SK-N-SH (cell line): ENCODE measurements at regions not wholly inside any gene's neighbourhood (a gene's known extent, or its start where the extent isn't known, plus 50 kb on each side); places are given as distances from the start of the nearest gene placed in this dataset.

Experiments
- CTCF ChIA-PET: fragments of 300-600, 350-600 bp; formaldehyde crosslinking; extraction: SDS; loops from one replicate; lab custom pipeline; 2021; lab: Yijun Ruan, JAX
- POLR2A ChIA-PET: fragments of 350-600 bp; sonication (Branson Sonifier 250); formaldehyde crosslinking; extraction: SDS; loops from one replicate; lab custom pipeline; 2020; ENCODE audit warnings: antibody characterized with exemption, inconsistent platforms; lab: Yijun Ruan, JAX
- DNase-seq: peaks from one replicate; pipeline ENCODE4 v3.0.0; 2012
- H2AFZ ChIP-seq: fragments of 200-600 bp; sonication (generic); 2 replicates; pipeline ENCODE4 v1.8.1; 2016; ENCODE audit warnings: antibody characterized with exemption, mild to moderate bottlenecking, low read depth
- H3F3A ChIP-seq: fragments of 200-600 bp; sonication (generic); replicated peaks from 2 replicates; pipeline ENCODE3; 2016; ENCODE audit warnings: antibody characterized with exemption, mild to moderate bottlenecking; ENCODE audit not compliant: insufficient read depth
- H3K27ac ChIP-seq, 2 experiments: fragments of 200-500 bp in 1 of 2; fragments of 200-600 bp in 1 of 2; sonication (Bioruptor generic) in 1 of 2; sonication (generic), shearing (Covaris generic) in 1 of 2; 2 replicates each; pipeline versions ENCODE4 v1.5.1 to v1.6.1; 2014 to 2016; ENCODE audit warnings: low read depth in 2 of 2, inconsistent platforms in 1 of 2, low read length in 1 of 2, mild to moderate bottlenecking in 1 of 2, mixed read lengths in 1 of 2
- H3K27me3 ChIP-seq: fragments of 200-600 bp; sonication (generic), shearing (Covaris generic); 2 replicates; pipeline ENCODE4 v1.6.1; 2016; ENCODE audit warnings: mixed run types; ENCODE audit not compliant: insufficient read depth
- H3K36me3 ChIP-seq, 2 experiments: fragments of 200-500 bp in 1 of 2; fragments of 200-600 bp in 1 of 2; sonication (Bioruptor generic) in 1 of 2; sonication (generic) in 1 of 2; replicated peaks in 1 of 2; 2 replicates each; pipeline versions ENCODE3 to v1.5.1; 2014 to 2016; ENCODE audit warnings: low read length in 1 of 2, mild to moderate bottlenecking in 1 of 2; ENCODE audit not compliant: insufficient read depth in 2 of 2, control insufficient read depth in 1 of 2
- H3K4me1 ChIP-seq, 2 experiments: fragments of 200-500 bp in 1 of 2; fragments of 200-600 bp in 1 of 2; sonication (Bioruptor generic) in 1 of 2; sonication (generic), shearing (Covaris generic) in 1 of 2; 2 replicates each; pipeline versions ENCODE4 v1.5.1 to v1.6.1; 2014 to 2016; ENCODE audit warnings: low read depth in 1 of 2, low read length in 1 of 2, mixed run types in 1 of 2; ENCODE audit not compliant: insufficient read depth in 2 of 2, control insufficient read depth in 1 of 2
- H3K4me2 ChIP-seq: fragments of 200-600 bp; sonication (generic), shearing (Covaris generic); 2 replicates; pipeline ENCODE4 v1.6.1; 2017; ENCODE audit warnings: mixed run types
- H3K4me3 ChIP-seq, 2 experiments: fragments of 200-500 bp in 1 of 2; fragments of 200-600 bp in 1 of 2; sonication (Bioruptor generic) in 1 of 2; sonication (generic), shearing (Covaris generic) in 1 of 2; 2 replicates each; pipeline versions ENCODE4 v1.5.1 to v1.8.1; 2014 to 2016; ENCODE audit warnings: low read depth in 2 of 2, inconsistent platforms in 1 of 2, low read length in 1 of 2, mild to moderate bottlenecking in 1 of 2, mixed read lengths in 1 of 2, moderate library complexity in 1 of 2
- H3K79me2 ChIP-seq: fragments of 200-600 bp; sonication (generic); 2 replicates; pipeline ENCODE4 v1.8.1; 2017; ENCODE audit warnings: mild to moderate bottlenecking; ENCODE audit not compliant: insufficient read depth
- H3K9ac ChIP-seq: fragments of 200-600 bp; sonication (generic); 2 replicates; pipeline ENCODE4 v1.6.1; 2017; ENCODE audit warnings: mixed run types
- H3K9me2 ChIP-seq: fragments of 200-600 bp; sonication (generic); 2 replicates; pipeline ENCODE4 v1.6.1; 2017; ENCODE audit warnings: mixed run types
- H3K9me3 ChIP-seq: fragments of 200-600 bp; sonication (generic); 2 replicates; pipeline ENCODE4 v1.6.1; 2017; ENCODE audit warnings: mixed run types, mild to moderate bottlenecking, moderate library complexity
- H4K20me1 ChIP-seq: fragments of 200-600 bp; sonication (generic); 2 replicates; pipeline ENCODE4 v1.6.1; 2017; ENCODE audit warnings: mild to moderate bottlenecking, mixed run types; ENCODE audit not compliant: insufficient read depth
- CHD2 ChIP-seq: fragments of 150-350 bp; IDR thresholded peaks from 2 replicates; pipeline ENCODE4 v1.6.1; 2018; ENCODE audit warnings: low read length; ENCODE audit not compliant: partially characterized antibody
- ELF1 ChIP-seq: IDR thresholded peaks from 2 replicates; pipeline ENCODE4 v1.4.0; 2012
- EP300 ChIP-seq, 2 experiments: IDR thresholded peaks; 2 replicates each; pipeline versions ENCODE4 v1.4.0 to v1.6.1; 2012; ENCODE audit warnings: borderline replicate concordance in 1 of 2, low read depth in 1 of 2, low read length in 1 of 2
- EZH2phosphoT487 ChIP-seq: fragments of 200-600 bp; sonication (generic); IDR thresholded peaks from 2 replicates; pipeline ENCODE4 v1.6.1; 2017; ENCODE audit warnings: low read depth, mixed run types, mild to moderate bottlenecking, antibody characterized with exemption, moderate library complexity, borderline replicate concordance
- FOSL2 ChIP-seq: IDR thresholded peaks from 2 replicates; pipeline ENCODE4 v1.4.0; 2012; ENCODE audit warnings: low read depth, mild to moderate bottlenecking, moderate library complexity, borderline replicate concordance
- FOXJ3 ChIP-seq: sonication (generic); formaldehyde crosslinking; IDR thresholded peaks from 2 replicates; pipeline ENCODE4 v1.5.1; 2020; ENCODE audit warnings: mild to moderate bottlenecking, missing genetic modification reagents
- FOXM1 ChIP-seq: IDR thresholded peaks from 2 replicates; pipeline ENCODE4 v1.4.0; 2012; ENCODE audit warnings: low read depth, mild to moderate bottlenecking
- GABPA ChIP-seq: IDR thresholded peaks from 2 replicates; pipeline ENCODE4 v1.4.0; 2012; ENCODE audit warnings: low read depth, mild to moderate bottlenecking
- GATA2 ChIP-seq: sonication (generic); formaldehyde crosslinking; IDR thresholded peaks from 2 replicates; pipeline ENCODE4 v1.5.0; 2020; ENCODE audit warnings: mild to moderate bottlenecking, missing genetic modification reagents
- JUND ChIP-seq: IDR thresholded peaks from 2 replicates; pipeline ENCODE4 v1.4.0; 2012
- MXI1 ChIP-seq: IDR thresholded peaks from 2 replicates; pipeline ENCODE4 v1.6.1; 2012; ENCODE audit warnings: mild to moderate bottlenecking, low read depth, low read length, improper control_type of control experiment
- NFIC ChIP-seq: IDR thresholded peaks from 2 replicates; pipeline ENCODE4 v1.4.0; 2012; ENCODE audit warnings: borderline replicate concordance
- NRF1 ChIP-seq: IDR thresholded peaks from 2 replicates; pipeline ENCODE4 v1.6.1; 2012; ENCODE audit warnings: low read depth, mild to moderate bottlenecking, low read length
- PBX3 ChIP-seq: IDR thresholded peaks from 2 replicates; pipeline ENCODE4; 2012
- POLR2AphosphoS5 ChIP-seq: IDR thresholded peaks from 2 replicates; pipeline ENCODE4 v1.6.1; 2012; ENCODE audit warnings: low read depth, low read length
- TAF1 ChIP-seq: IDR thresholded peaks from 2 replicates; pipeline ENCODE4 v1.6.1; 2012; ENCODE audit warnings: low read depth, mild to moderate bottlenecking, low read length, moderate library complexity, borderline replicate concordance
- TCF12 ChIP-seq: IDR thresholded peaks from 2 replicates; pipeline ENCODE4 v1.4.0; 2012
- USF2 ChIP-seq: fragments of 150-350 bp; IDR thresholded peaks from 2 replicates; pipeline ENCODE4 v1.6.1; 2017; ENCODE audit warnings: antibody characterized with exemption, low read length, low read depth, borderline replicate concordance
- WGBS: methylation state at CpG from one replicate; pipeline ENCODE4 v1.1.6; 2017; ENCODE audit warnings: low lambda C conversion rate; 5-methylcytosine and 5-hydroxymethylcytosine counted together
- TF ChIP-seq, protein P1 (sequence below): IDR thresholded peaks from 2 replicates; pipeline ENCODE4 v1.6.1; 2012; ENCODE audit warnings: mild to moderate bottlenecking, low read depth, low read length, moderate library complexity
- TF ChIP-seq, protein P2 (sequence below): IDR thresholded peaks from 2 replicates; pipeline ENCODE4 v1.4.0; 2012; ENCODE audit warnings: low read depth

DNA sequence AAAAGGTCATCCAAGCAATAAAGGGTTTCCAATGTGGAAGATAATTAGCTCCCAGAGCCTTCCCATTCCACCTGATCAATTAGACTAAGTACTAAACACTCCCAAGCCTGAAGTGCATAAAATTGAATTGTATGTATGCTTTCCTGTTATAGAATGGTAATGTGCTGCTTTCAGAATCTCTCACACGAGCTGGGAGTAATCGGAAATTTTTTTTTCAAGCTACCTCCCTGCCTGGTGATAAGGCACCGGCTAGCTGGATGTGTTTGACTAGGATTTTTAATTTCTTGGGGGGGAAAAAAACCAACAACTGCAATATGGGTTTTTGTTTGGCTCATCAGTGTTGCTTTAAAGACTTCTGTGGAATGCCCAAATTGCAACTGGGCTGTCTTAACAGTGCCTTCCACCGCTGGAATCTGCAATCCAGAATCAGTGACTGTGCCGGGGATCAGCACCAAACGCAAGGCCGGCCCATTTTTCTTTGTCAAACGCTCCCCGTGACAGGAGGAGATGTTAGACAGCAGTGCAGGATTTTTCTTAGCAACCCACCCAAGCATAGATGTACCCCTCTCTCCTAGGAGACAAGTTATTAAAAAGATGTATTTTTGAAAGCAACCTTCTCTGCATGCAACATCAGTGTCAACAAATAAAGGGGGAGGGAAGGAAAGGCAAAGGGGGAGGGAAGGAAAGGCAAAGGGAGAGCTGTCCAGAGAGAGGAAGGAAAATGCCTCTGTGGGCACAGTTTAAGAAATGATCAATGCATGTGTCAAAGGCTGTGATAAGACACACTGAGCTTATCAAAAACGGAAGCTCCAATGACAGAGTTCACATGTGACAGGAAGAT is 387.2 kb downstream of the NPIPA8 start:
- H3K27ac ChIP-seq: peak overlapping the region in 1 of 2 experiments; percentile 37; a peak in 2 of 4 replicates
- H3K4me1 ChIP-seq: peaks cover 0 to 11% of the 10 kb centered on the region in 2 experiments; a peak in 2 of 4 replicates
- ChIA-PET POLR2A (no interaction called here), CTCF (no interaction called here)
- DNase-seq: no peak
- TF ChIP-seq FOXJ3 (CRISPR knock-in tag) (no peak), PBX3 (no peak), NFIC (no peak), GABPA (no peak), EZH2phosphoT487 (no peak), TAF1 (no peak), NRF1 (no peak), TCF12 (no peak), FOXM1 (no peak), FOSL2 (no peak), MXI1 (no peak), GATA2 (no peak), POLR2AphosphoS5 (no peak), EP300 (IDR thresholded peaks at IDR 0.05; ENCODE audit: borderline replicate concordance in 1 of 2, low read depth in 1 of 2, low read length in 1 of 2) (no peak), ELF1 (no peak), JUND (no peak), CHD2 (no peak), USF2 (no peak)
- TF ChIP-seq, protein P1, sequence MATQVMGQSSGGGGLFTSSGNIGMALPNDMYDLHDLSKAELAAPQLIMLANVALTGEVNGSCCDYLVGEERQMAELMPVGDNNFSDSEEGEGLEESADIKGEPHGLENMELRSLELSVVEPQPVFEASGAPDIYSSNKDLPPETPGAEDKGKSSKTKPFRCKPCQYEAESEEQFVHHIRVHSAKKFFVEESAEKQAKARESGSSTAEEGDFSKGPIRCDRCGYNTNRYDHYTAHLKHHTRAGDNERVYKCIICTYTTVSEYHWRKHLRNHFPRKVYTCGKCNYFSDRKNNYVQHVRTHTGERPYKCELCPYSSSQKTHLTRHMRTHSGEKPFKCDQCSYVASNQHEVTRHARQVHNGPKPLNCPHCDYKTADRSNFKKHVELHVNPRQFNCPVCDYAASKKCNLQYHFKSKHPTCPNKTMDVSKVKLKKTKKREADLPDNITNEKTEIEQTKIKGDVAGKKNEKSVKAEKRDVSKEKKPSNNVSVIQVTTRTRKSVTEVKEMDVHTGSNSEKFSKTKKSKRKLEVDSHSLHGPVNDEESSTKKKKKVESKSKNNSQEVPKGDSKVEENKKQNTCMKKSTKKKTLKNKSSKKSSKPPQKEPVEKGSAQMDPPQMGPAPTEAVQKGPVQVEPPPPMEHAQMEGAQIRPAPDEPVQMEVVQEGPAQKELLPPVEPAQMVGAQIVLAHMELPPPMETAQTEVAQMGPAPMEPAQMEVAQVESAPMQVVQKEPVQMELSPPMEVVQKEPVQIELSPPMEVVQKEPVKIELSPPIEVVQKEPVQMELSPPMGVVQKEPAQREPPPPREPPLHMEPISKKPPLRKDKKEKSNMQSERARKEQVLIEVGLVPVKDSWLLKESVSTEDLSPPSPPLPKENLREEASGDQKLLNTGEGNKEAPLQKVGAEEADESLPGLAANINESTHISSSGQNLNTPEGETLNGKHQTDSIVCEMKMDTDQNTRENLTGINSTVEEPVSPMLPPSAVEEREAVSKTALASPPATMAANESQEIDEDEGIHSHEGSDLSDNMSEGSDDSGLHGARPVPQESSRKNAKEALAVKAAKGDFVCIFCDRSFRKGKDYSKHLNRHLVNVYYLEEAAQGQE: no peak
- TF ChIP-seq, protein P2, sequence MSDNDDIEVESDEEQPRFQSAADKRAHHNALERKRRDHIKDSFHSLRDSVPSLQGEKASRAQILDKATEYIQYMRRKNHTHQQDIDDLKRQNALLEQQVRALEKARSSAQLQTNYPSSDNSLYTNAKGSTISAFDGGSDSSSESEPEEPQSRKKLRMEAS: no peak
- H3K79me2 ChIP-seq: no peaks in the 10 kb centered on the region
- no peaks in the 10 kb centered on the region for H3F3A ChIP-seq
- no peaks in the 10 kb centered on the region for H3K36me3 ChIP-seq
- no peaks in the 10 kb centered on the region for H3K9me3 ChIP-seq
- H3K4me3 ChIP-seq: no peak overlapping the region
- H3K4me2 ChIP-seq: no peak overlapping the region
- H2AFZ ChIP-seq: no peak overlapping the region
- no peaks in the 10 kb centered on the region for H3K9me2 ChIP-seq
- no peaks in the 10 kb centered on the region for H3K27me3 ChIP-seq
- no peaks in the 10 kb centered on the region for H4K20me1 ChIP-seq
- WGBS: 53% methylated on average over 10 of the region's 10 CpGs
- no peak overlapping the region for H3K9ac ChIP-seq
